OCI-LY3 (cell line): ENCODE measurements at regions not wholly inside any gene's neighbourhood (a gene's known extent, or its start where the extent isn't known, plus 50 kb on each side); places are given as distances from the start of the nearest gene placed in this dataset.

ENCODE experiments used
- H2AFZ ChIP-seq: fragments of 200-600, 300-600 bp; shearing (Covaris generic); 2 replicates; pipeline ENCODE4 v1.6.0; 2014; ENCODE audit warnings: antibody characterized with exemption, low read depth, low read length
- H3K27ac ChIP-seq: fragments of 200-600, 300-600 bp; sonication (generic); 2 replicates; pipeline ENCODE4 v1.5.1; 2014; ENCODE audit warnings: mild to moderate bottlenecking, low read length, moderate library complexity, mixed read lengths
- H3K27me3 ChIP-seq: fragments of 200-600, 300-600 bp; sonication (generic); 2 replicates; pipeline ENCODE4 v1.6.1; 2014; ENCODE audit warnings: low read depth, low read length, mixed read lengths
- H3K36me3 ChIP-seq: fragments of 200-600, 300-600 bp; sonication (generic); replicated peaks from 2 replicates; pipeline ENCODE3; 2014; ENCODE audit warnings: low read depth, low read length, mixed read lengths
- H3K4me1 ChIP-seq: fragments of 300-600, 200-600 bp; sonication (generic); 2 replicates; pipeline ENCODE4 v1.6.1; 2014; ENCODE audit warnings: low read length, mixed read lengths
- H3K4me2 ChIP-seq: fragments of 200-600, 300-600 bp; sonication (generic); 2 replicates; pipeline ENCODE4 v1.6.1; 2014; ENCODE audit warnings: low read length, mixed read lengths
- H3K4me3 ChIP-seq: fragments of 300-600, 200-600 bp; sonication (generic); 2 replicates; pipeline ENCODE4 v1.5.1; 2014; ENCODE audit warnings: antibody characterized with exemption, mild to moderate bottlenecking, low read length, moderate library complexity
- H3K79me2 ChIP-seq: fragments of 300-600, 200-600 bp; shearing (Covaris generic); 2 replicates; pipeline ENCODE4 v1.6.1; 2014; ENCODE audit warnings: mild to moderate bottlenecking, low read length, mixed read lengths
- H3K9ac ChIP-seq: fragments of 300-600, 200-600 bp; shearing (Covaris generic); 2 replicates; pipeline ENCODE4 v1.6.0; 2014; ENCODE audit warnings: mild to moderate bottlenecking, low read length, moderate library complexity
- H3K9me3 ChIP-seq: fragments of 200-600, 300-600 bp; shearing (Covaris generic); 2 replicates; pipeline ENCODE4 v1.6.1; 2014; ENCODE audit warnings: low read length, mixed read lengths; ENCODE audit not compliant: insufficient read depth
- H4K20me1 ChIP-seq: fragments of 200-600, 300-600 bp; sonication (generic); 2 replicates; pipeline ENCODE4 v1.6.1; 2016; ENCODE audit warnings: low read length, mixed read lengths; ENCODE audit not compliant: insufficient read depth
- EZH2phosphoT487 ChIP-seq: fragments of 200-600 bp; shearing (Covaris generic); IDR thresholded peaks from 2 replicates; pipeline ENCODE4 v1.6.1; 2018; ENCODE audit warnings: antibody characterized with exemption, mixed run types, low read depth
- TF ChIP-seq, protein P1 (sequence below): fragments of 200-600, 300-600 bp; sonication (generic); IDR thresholded peaks from 2 replicates; pipeline ENCODE4 v1.5.1; 2014; ENCODE audit warnings: antibody characterized with exemption, low read length, low read depth

DNA sequence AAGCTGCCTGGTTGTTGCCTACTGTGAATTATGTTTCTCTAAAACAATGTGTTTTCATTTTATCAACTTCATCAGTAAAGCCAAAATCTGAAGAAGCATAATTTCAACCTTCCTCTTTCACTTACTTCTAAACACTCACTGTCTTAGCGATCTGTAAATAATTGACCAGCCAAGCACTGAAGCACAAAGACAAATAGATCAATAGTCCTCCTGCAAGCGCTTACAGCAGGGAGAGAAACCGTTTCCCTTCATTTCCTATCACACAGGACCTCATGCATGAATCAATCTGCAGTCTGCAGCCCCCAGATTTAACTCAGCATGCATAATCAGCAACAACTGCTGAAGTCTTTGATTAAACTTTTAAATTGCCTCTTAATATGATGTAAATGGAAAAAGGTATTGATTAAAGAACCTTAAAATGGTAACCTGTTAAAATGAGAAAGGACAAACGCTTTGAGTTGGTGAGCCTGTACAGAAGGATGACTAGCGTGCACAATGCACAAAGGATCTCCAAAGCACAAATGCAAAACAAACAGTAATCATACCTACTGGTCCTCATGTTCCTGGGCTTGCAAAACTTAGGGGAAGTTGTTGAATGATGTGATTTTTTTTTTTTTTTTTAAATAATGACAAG, 370.2 kb upstream of the ZNF385D start:
- no peaks in the 10 kb centered on the region for H3K27me3 ChIP-seq
- peak overlapping the region; percentile 18 for H2AFZ ChIP-seq
- H3K9me3 ChIP-seq = no peaks in the 10 kb centered on the region
- H3K4me3 ChIP-seq = peak overlapping the region; percentile 48
- H3K4me2 ChIP-seq = peak overlapping the region; percentile 66
- H3K4me1 ChIP-seq = peaks cover 68% of the 10 kb centered on the region
- H3K36me3 ChIP-seq = no peaks in the 10 kb centered on the region
- TF ChIP-seq, protein P1, sequence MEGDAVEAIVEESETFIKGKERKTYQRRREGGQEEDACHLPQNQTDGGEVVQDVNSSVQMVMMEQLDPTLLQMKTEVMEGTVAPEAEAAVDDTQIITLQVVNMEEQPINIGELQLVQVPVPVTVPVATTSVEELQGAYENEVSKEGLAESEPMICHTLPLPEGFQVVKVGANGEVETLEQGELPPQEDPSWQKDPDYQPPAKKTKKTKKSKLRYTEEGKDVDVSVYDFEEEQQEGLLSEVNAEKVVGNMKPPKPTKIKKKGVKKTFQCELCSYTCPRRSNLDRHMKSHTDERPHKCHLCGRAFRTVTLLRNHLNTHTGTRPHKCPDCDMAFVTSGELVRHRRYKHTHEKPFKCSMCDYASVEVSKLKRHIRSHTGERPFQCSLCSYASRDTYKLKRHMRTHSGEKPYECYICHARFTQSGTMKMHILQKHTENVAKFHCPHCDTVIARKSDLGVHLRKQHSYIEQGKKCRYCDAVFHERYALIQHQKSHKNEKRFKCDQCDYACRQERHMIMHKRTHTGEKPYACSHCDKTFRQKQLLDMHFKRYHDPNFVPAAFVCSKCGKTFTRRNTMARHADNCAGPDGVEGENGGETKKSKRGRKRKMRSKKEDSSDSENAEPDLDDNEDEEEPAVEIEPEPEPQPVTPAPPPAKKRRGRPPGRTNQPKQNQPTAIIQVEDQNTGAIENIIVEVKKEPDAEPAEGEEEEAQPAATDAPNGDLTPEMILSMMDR = no peak
- no peak for TF ChIP-seq EZH2phosphoT487
- no peaks in the 10 kb centered on the region for H4K20me1 ChIP-seq
- no peaks in the 10 kb centered on the region for H3K79me2 ChIP-seq
- peak overlapping the region; percentile 96 for H3K27ac ChIP-seq
- peak overlapping the region; percentile 77 for H3K9ac ChIP-seq

DNA sequence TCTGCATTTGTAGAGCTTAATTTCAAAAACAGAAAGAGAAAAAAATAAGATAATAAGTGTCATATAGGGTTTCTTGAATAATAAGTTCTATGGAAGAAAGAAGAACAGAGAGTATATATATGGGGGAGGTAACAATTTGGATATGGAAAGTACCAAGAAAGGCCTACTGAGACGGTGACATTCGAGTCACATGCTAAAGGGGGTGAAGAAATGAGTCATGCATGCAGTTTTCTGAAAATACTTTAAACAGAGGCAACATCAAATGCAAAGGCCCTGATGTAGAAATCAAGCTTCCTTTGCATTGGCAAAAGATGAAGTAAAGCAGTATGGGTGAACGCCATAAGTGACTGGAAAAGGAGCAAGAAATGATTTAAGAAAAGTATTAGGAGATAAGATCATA, 371.6 kb upstream of the ZNF385D start:
- Histone ChIP-seq H3K27me3 (no peaks in the 10 kb centered on the region), H3K4me3 (peak overlapping the region; percentile 48), H4K20me1 (no peaks in the 10 kb centered on the region), H3K79me2 (no peaks in the 10 kb centered on the region), H2AFZ (peak overlapping the region; percentile 71), H3K9me3 (no peaks in the 10 kb centered on the region), H3K36me3 (no peaks in the 10 kb centered on the region), H3K4me2 (peak overlapping the region; percentile 66), H3K27ac (peak overlapping the region; percentile 96), H3K9ac (peak overlapping the region; percentile 77), H3K4me1 (peaks cover 76% of the 10 kb centered on the region)
- TF ChIP-seq, protein P1 = no peak
- TF ChIP-seq EZH2phosphoT487 = no peak

DNA sequence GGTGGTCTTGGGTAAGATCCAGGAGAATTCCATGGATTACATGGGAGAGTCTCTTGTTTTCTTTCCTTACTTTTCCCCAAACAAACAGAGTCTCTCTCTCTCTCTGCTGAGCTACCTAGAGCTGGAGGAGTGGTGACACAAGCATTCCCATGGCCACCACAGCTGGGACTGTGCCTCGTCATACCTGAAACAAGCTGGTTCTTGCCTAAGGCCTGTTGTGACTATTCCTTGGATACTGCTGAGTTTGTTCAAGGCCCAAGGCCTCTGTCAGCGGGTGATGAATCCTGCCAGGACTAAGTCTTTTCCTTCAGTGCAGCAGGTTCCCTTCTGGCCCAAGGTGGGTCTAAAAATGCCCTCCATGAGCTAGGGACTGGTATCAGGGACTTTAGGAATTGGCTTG, 378.1 kb upstream of the ZNF385D start:
- Histone ChIP-seq H3K9me3 (no peaks in the 10 kb centered on the region), H3K27ac (no peak overlapping the region), H3K79me2 (no peaks in the 10 kb centered on the region), H3K9ac (no peak overlapping the region), H3K4me2 (no peak overlapping the region), H2AFZ (no peak overlapping the region), H4K20me1 (no peaks in the 10 kb centered on the region), H3K4me3 (no peak overlapping the region), H3K27me3 (no peaks in the 10 kb centered on the region), H3K4me1 (peaks cover 25% of the 10 kb centered on the region), H3K36me3 (peaks cover 6% of the 10 kb centered on the region)
- TF ChIP-seq EZH2phosphoT487 = no peak
- TF ChIP-seq, protein P1 = no peak

DNA sequence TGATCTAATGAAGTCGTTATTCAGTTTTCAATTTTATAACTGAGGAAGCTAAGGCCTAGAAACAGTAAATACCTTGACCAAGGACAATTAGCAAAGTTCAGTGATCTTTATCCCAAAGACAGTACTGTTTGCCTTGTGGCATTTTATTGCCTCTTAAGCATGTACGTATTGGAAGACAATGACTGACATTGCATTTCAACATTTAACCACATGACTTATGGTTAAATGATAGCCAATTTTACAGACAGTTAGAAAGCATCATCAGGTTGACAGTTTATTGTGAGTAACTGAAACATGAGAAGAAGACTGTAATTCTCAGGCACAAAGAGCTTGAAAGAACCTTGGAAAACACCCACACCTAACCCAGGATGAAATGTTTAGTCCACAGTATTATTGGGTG, 390.8 kb upstream of the ZNF385D start:
- TF ChIP-seq, protein P1 = no peak
- TF ChIP-seq EZH2phosphoT487 = no peak
- no peaks in the 10 kb centered on the region for H4K20me1 ChIP-seq
- H3K36me3 ChIP-seq = no peaks in the 10 kb centered on the region
- H3K27ac ChIP-seq = no peak overlapping the region
- no peak overlapping the region for H3K4me3 ChIP-seq
- H3K4me1 ChIP-seq = no peaks in the 10 kb centered on the region
- H3K79me2 ChIP-seq = no peaks in the 10 kb centered on the region
- no peak overlapping the region for H3K9ac ChIP-seq
- H3K9me3 ChIP-seq = no peaks in the 10 kb centered on the region
- no peak overlapping the region for H3K4me2 ChIP-seq
- H2AFZ ChIP-seq = peak overlapping the region; percentile 33; the same call in 1 of the 2 replicates
- no peaks in the 10 kb centered on the region for H3K27me3 ChIP-seq
